Tibial nerve (tissue), 4 donors: ENCODE measurements at regions not wholly inside any gene's neighbourhood (a gene's known extent, or its start where the extent isn't known, plus 50 kb on each side); places are given as distances from the start of the nearest gene placed in this dataset.

Experiments used
- DNase-seq, 2 donors: peaks; one replicate each; pipeline ENCODE4 v3.0.0-alpha.2; 2019; ENCODE audit warnings: low spot score in 2 of 2
- H3K27ac ChIP-seq, 4 donors: fragments of 200-600 bp; sonication (generic) in 3 of 4; one replicate each; pipeline ENCODE4 v1.5.1; 2017 to 2019; ENCODE audit warnings: mild to moderate bottlenecking in 1 of 4
- H3K27me3 ChIP-seq, 2 donors: fragments of 200-600 bp; sonication (generic) in 1 of 2; one replicate each; pipeline versions ENCODE4 v1.5.1 to v1.6.0; 2017 to 2019
- H3K36me3 ChIP-seq, 3 donors: fragments of 200-600 bp; sonication (generic); one replicate each; pipeline ENCODE4 v1.5.1; 2018 to 2019
- H3K4me1 ChIP-seq, 4 donors: fragments of 200-600 bp; sonication (generic) in 3 of 4; one replicate each; pipeline ENCODE4 v1.5.1; 2017 to 2019
- H3K4me3 ChIP-seq, 4 donors: fragments of 200-600 bp; sonication (generic) in 3 of 4; one replicate each; pipeline ENCODE4 v1.5.1; 2017 to 2019; ENCODE audit warnings: mild to moderate bottlenecking in 1 of 4, moderate library complexity in 1 of 4
- H3K9me3 ChIP-seq, 4 donors: fragments of 200-600 bp; sonication (generic) in 3 of 4; one replicate each; pipeline ENCODE4 v1.5.1; 2017 to 2019
- CTCF ChIP-seq, 5 experiments: fragments of 200-600 bp in 3 of 5; fragments of 450-650 bp in 2 of 5; sonication (generic) in 3 of 5; IDR thresholded peaks; one replicate each; pipeline ENCODE4 v1.5.1; 2016 to 2019; ENCODE audit warnings: antibody characterized with exemption in 5 of 5, mild to moderate bottlenecking in 3 of 5, moderate library complexity in 2 of 5
- EP300 ChIP-seq, 2 donors: sonication (generic); formaldehyde crosslinking; IDR thresholded peaks; one replicate each; pipeline ENCODE4 v1.6.1; 2017; ENCODE audit warnings: antibody characterized with exemption in 2 of 2, mild to moderate bottlenecking in 1 of 2
- POLR2A ChIP-seq, 2 donors: fragments of 450-650 bp; IDR thresholded peaks; one replicate each; pipeline ENCODE4 v1.6.1; 2017; ENCODE audit warnings: antibody characterized with exemption in 2 of 2, mild to moderate bottlenecking in 2 of 2, moderate library complexity in 2 of 2
- WGBS, 2 donors: methylation state at CpG; one replicate each; pipeline ENCODE4 v1.1.5; 2018; 5-methylcytosine and 5-hydroxymethylcytosine counted together

GRCh38 chr1:67575861-67576260 lies 109.1 kb upstream of the GADD45A start:
- WGBS, 2 donors: 66 to 88% methylated on average over 2 of the region's 2 CpGs
- no peak for DNase-seq
- TF ChIP-seq POLR2A (IDR thresholded peaks at IDR 0.05) (no peak), EP300 (IDR thresholded peaks at IDR 0.05) (no peak)

GRCh38 chr1:67576474-67576873 lies 108.5 kb upstream of the GADD45A start:
- Histone ChIP-seq H3K9me3 (no peaks in the 10 kb centered on the region), H3K36me3 (no peaks in the 10 kb centered on the region), H3K4me1 (no peaks in the 10 kb centered on the region), H3K4me3 (no peak overlapping the region), H3K27me3 (no peaks in the 10 kb centered on the region), H3K27ac (no peak overlapping the region)
- WGBS, 2 donors: 94 to 96% methylated on average over 5 of the region's 5 CpGs
- TF ChIP-seq EP300 (IDR thresholded peaks at IDR 0.05) (no peak), POLR2A (IDR thresholded peaks at IDR 0.05) (no peak), CTCF (IDR thresholded peaks at IDR 0.05) (no peak)
- DNase-seq: no peak

More at GRCh38 chr1:67575861-67576260, 109.1 kb upstream of the GADD45A start:
- H3K4me1 ChIP-seq: no peaks in the 10 kb centered on the region
- H3K27me3 ChIP-seq: no peaks in the 10 kb centered on the region
- H3K4me3 ChIP-seq: no peak overlapping the region
- H3K9me3 ChIP-seq: no peaks in the 10 kb centered on the region
- no peak overlapping the region for H3K27ac ChIP-seq
- H3K36me3 ChIP-seq: no peaks in the 10 kb centered on the region

- no peak for DNase-seq
- H3K27ac ChIP-seq: no peak overlapping the region
- H3K4me1 ChIP-seq: peaks cover 0 to under 1% (median 0%) of the 10 kb centered on the region in 4 donors
- TF ChIP-seq CTCF (IDR thresholded peaks at IDR 0.05) (no peak), POLR2A (IDR thresholded peaks at IDR 0.05) (no peak), EP300 (IDR thresholded peaks at IDR 0.05) (no peak)
- H3K27me3 ChIP-seq: no peaks in the 10 kb centered on the region
- H3K4me3 ChIP-seq: no peak overlapping the region
- no peaks in the 10 kb centered on the region for H3K36me3 ChIP-seq
- H3K9me3 ChIP-seq: no peaks in the 10 kb centered on the region
- 94 to 99% methylated on average over 3 of the region's 3 CpGs for WGBS, 2 donors
Observed at GRCh38 chr1:67577646-67578045, 107.4 kb upstream of the GADD45A start.

- peaks cover 0 to 9% (median 2%) of the 10 kb centered on the region in 4 donors for H3K4me1 ChIP-seq
- no peak for DNase-seq
Observed at GRCh38 chr1:67578397-67579020, 106.5 kb upstream of the GADD45A start.

GRCh38 chr1:67579623-67580394 lies 105.2 kb upstream of the GADD45A start:
- TF ChIP-seq CTCF (IDR thresholded peaks at IDR 0.05) (no peak), EP300 (IDR thresholded peaks at IDR 0.05) (no peak), POLR2A (IDR thresholded peaks at IDR 0.05) (no peak)
- Histone ChIP-seq H3K27me3 (no peaks in the 10 kb centered on the region), H3K4me1 (peaks cover 0 to 11% (median 4%) of the 10 kb centered on the region in 4 donors), H3K36me3 (no peaks in the 10 kb centered on the region), H3K9me3 (no peaks in the 10 kb centered on the region), H3K4me3 (no peak overlapping the region), H3K27ac (no peak overlapping the region)
- 80 to 91% methylated on average over 1 to 2 of the region's 2 CpGs for WGBS, 2 donors
- DNase-seq: no peak

More at GRCh38 chr1:67578397-67579020, 106.5 kb upstream of the GADD45A start:
- Histone ChIP-seq H3K27me3 (no peaks in the 10 kb centered on the region), H3K27ac (no peak overlapping the region), H3K9me3 (no peaks in the 10 kb centered on the region), H3K36me3 (no peaks in the 10 kb centered on the region), H3K4me3 (no peak overlapping the region)
- 85% methylated on average over 6 of the region's 6 CpGs for WGBS, 2 donors
- TF ChIP-seq CTCF (IDR thresholded peaks at IDR 0.05): no peak
- TF ChIP-seq POLR2A (IDR thresholded peaks at IDR 0.05): no peak
- no peak for TF ChIP-seq EP300 (IDR thresholded peaks at IDR 0.05)
